Upper lobe of right lung (tissue), 1 donor: ENCODE measurements at regions not wholly inside any gene's neighbourhood (a gene's known extent, or its start where the extent isn't known, plus 50 kb on each side); places are given as distances from the start of the nearest gene placed in this dataset.

ENCODE experiments used
- ATAC-seq: fragments of 200-7000 bp; cut with Tn5 transposase; one replicate; pipeline ENCODE4 v1.9.1; 2020; ENCODE audit warnings: mild to moderate bottlenecking, moderate library complexity
- DNase-seq: peaks from one replicate; pipeline ENCODE4 v3.0.0-alpha.2; 2020
- H3K27ac ChIP-seq: fragments of 200-600 bp; one replicate; pipeline ENCODE4 v1.8.0; 2022
- H3K27me3 ChIP-seq: fragments of 200-600 bp; one replicate; pipeline ENCODE4 v1.8.0; 2022; ENCODE audit warnings: mild to moderate bottlenecking
- H3K36me3 ChIP-seq: fragments of 200-600 bp; one replicate; pipeline ENCODE4 v1.8.0; 2022
- H3K4me1 ChIP-seq: fragments of 200-600 bp; one replicate; pipeline ENCODE4 v1.8.0; 2022
- H3K4me3 ChIP-seq: fragments of 200-600 bp; one replicate; pipeline ENCODE4 v1.8.0; 2022; ENCODE audit warnings: mild to moderate bottlenecking
- H3K9me3 ChIP-seq: fragments of 200-600 bp; one replicate; pipeline ENCODE4 v1.8.0; 2022
- CTCF ChIP-seq: fragments of 200-600 bp; IDR thresholded peaks from one replicate; pipeline ENCODE4 v1.8.0; 2022; ENCODE audit warnings: antibody characterized with exemption
- intact Hi-C: fragments of 100-400 bp; cut with DNase I; formaldehyde crosslinking; loops from one replicate; pipeline ENCODE4 v1.11.0; 2022
- donor health status: DM: no; HTN: yes; CAD: no; lungs with severe emphysema.

- no peak for TF ChIP-seq CTCF
- DNase-seq (no peak), ATAC-seq (peak; percentile 31)
- H3K36me3 ChIP-seq, result no peaks in the 10 kb centered on the region
- H3K4me3 ChIP-seq, result no peak overlapping the region
- peaks cover 19% of the 10 kb centered on the region for H3K27me3 ChIP-seq
- H3K27ac ChIP-seq, result no peak overlapping the region
- no peaks in the 10 kb centered on the region for H3K4me1 ChIP-seq
- intact Hi-C loops, result no loop called here
- H3K9me3 ChIP-seq, result no peaks in the 10 kb centered on the region
Observed at GRCh38 chr12:65565601-65566560, 258.4 kb upstream of the HMGA2 start.

GRCh38 chr12:65566751-65567150 is 257.5 kb upstream of the HMGA2 start:
- DNase-seq, result no peak
- Histone ChIP-seq H3K27me3 (peaks cover 19% of the 10 kb centered on the region), H3K27ac (no peak overlapping the region), H3K4me3 (no peak overlapping the region), H3K36me3 (no peaks in the 10 kb centered on the region), H3K9me3 (no peaks in the 10 kb centered on the region), H3K4me1 (no peaks in the 10 kb centered on the region)
- intact Hi-C loops, result no loop called here
- no peak for TF ChIP-seq CTCF
- ATAC-seq, result no peak

GRCh38 chr12:65567820-65568219 is 256.5 kb upstream of the HMGA2 start:
- TF ChIP-seq CTCF, result no peak
- DNase-seq (no peak), ATAC-seq (no peak)
- no peak overlapping the region for H3K27ac ChIP-seq
- no peaks in the 10 kb centered on the region for H3K4me1 ChIP-seq
- peaks cover 19% of the 10 kb centered on the region for H3K27me3 ChIP-seq
- H3K9me3 ChIP-seq, result no peaks in the 10 kb centered on the region
- intact Hi-C loops, result no loop called here
- H3K4me3 ChIP-seq, result no peak overlapping the region
- H3K36me3 ChIP-seq, result no peaks in the 10 kb centered on the region

- Histone ChIP-seq H3K27ac (no peak overlapping the region), H3K27me3 (peaks cover 16% of the 10 kb centered on the region), H3K9me3 (no peaks in the 10 kb centered on the region), H3K4me1 (no peaks in the 10 kb centered on the region), H3K4me3 (no peak overlapping the region), H3K36me3 (no peaks in the 10 kb centered on the region)
- ATAC-seq, result no peak
- intact Hi-C loops, result no loop called here
- no peak for DNase-seq
- TF ChIP-seq CTCF, result no peak
Observed at GRCh38 chr12:65568517-65568916, 255.8 kb upstream of the HMGA2 start.

GRCh38 chr12:65570451-65571130 is 253.7 kb upstream of the HMGA2 start:
- H3K4me3 ChIP-seq, result no peak overlapping the region
- no peaks in the 10 kb centered on the region for H3K9me3 ChIP-seq
- H3K4me1 ChIP-seq, result no peaks in the 10 kb centered on the region
- H3K27me3 ChIP-seq, result peaks cover 11% of the 10 kb centered on the region
- no peak for DNase-seq
- ATAC-seq, result no peak
- TF ChIP-seq CTCF, result no peak
- H3K36me3 ChIP-seq, result no peaks in the 10 kb centered on the region
- no peak overlapping the region for H3K27ac ChIP-seq
- intact Hi-C loops, result no loop called here
